RCC 7860 (cell line): ENCODE measurements at regions not wholly inside any gene's neighbourhood (a gene's known extent, or its start where the extent isn't known, plus 50 kb on each side); places are given as distances from the start of the nearest gene placed in this dataset.
"Not testable (repeated sequence)": the region's sequence is repeated elsewhere in the genome, so short reads cannot be mapped to it uniquely, and the experiment has no call there.

ENCODE experiments used
- DNase-seq: peaks from one replicate; pipeline ENCODE4 v3.0.0-alpha.2; 2015; ENCODE audit warnings: low spot score
- FAIRE-seq: peaks from 2 replicates; lab custom pipeline; 2012; peaks lifted over from hg19 to GRCh38; lab: Jason Lieb, UNC

GRCh38 chr21:5217933-5218332 is 5303.4 kb upstream of the TPTE start:
- DNase-seq, FAIRE-seq: not testable (repeated sequence)

- not testable (repeated sequence) for DNase-seq, FAIRE-seq
These were observed 5301.4 kb upstream of the TPTE start for GRCh38 chr21:5219988-5220387.

GRCh38 chr21:5220468-5220867 is 5300.9 kb upstream of the TPTE start:
- not testable (repeated sequence) for DNase-seq, FAIRE-seq

- not testable (repeated sequence) for DNase-seq, FAIRE-seq
These were observed 5299.8 kb upstream of the TPTE start for GRCh38 chr21:5221458-5222050.

- not testable (repeated sequence) for FAIRE-seq, DNase-seq
These were observed 5298.2 kb upstream of the TPTE start for GRCh38 chr21:5222996-5223782.

- not testable (repeated sequence) for DNase-seq, FAIRE-seq
These were observed 5297.2 kb upstream of the TPTE start for GRCh38 chr21:5224156-5224555.

- FAIRE-seq, DNase-seq: not testable (repeated sequence)
These were observed 5294.1 kb upstream of the TPTE start for GRCh38 chr21:5227252-5227651.

GRCh38 chr21:5230561-5230960 is 5290.8 kb upstream of the TPTE start:
- DNase-seq, FAIRE-seq: not testable (repeated sequence)

- FAIRE-seq = not testable (repeated sequence)
These were observed 5290.1 kb upstream of the TPTE start for GRCh38 chr21:5231261-5231660.

GRCh38 chr21:5232176-5232958 is 5289.0 kb upstream of the TPTE start:
- not testable (repeated sequence) for DNase-seq, FAIRE-seq

More at GRCh38 chr21:5231261-5231660, 5290.1 kb upstream of the TPTE start:
- not testable (repeated sequence) for DNase-seq

- DNase-seq, FAIRE-seq: not testable (repeated sequence)
These were observed 5285.6 kb upstream of the TPTE start for GRCh38 chr21:5235761-5236160.

GRCh38 chr21:5236846-5237675 is 5284.3 kb upstream of the TPTE start:
- FAIRE-seq = not testable (repeated sequence)

GRCh38 chr21:5240521-5240920 is 5280.9 kb upstream of the TPTE start:
- DNase-seq, FAIRE-seq: not testable (repeated sequence)

More at GRCh38 chr21:5236846-5237675, 5284.3 kb upstream of the TPTE start:
- DNase-seq = not testable (repeated sequence)

GRCh38 chr21:5242732-5243131 is 5278.7 kb upstream of the TPTE start:
- DNase-seq, FAIRE-seq: not testable (repeated sequence)

- DNase-seq, FAIRE-seq: not testable (repeated sequence)
These were observed 5278.1 kb upstream of the TPTE start for GRCh38 chr21:5243257-5243656.

GRCh38 chr21:5243715-5244375 is 5277.5 kb upstream of the TPTE start:
- DNase-seq, FAIRE-seq: not testable (repeated sequence)

GRCh38 chr21:5244376-5244718 is 5277.0 kb upstream of the TPTE start:
- FAIRE-seq = not testable (repeated sequence)
- DNase-seq = peak; percentile 2

- FAIRE-seq, DNase-seq: not testable (repeated sequence)
These were observed 5276.4 kb upstream of the TPTE start for GRCh38 chr21:5244954-5245353.

GRCh38 chr21:5246416-5246815 is 5275.0 kb upstream of the TPTE start:
- DNase-seq = peak; percentile 0
- FAIRE-seq = not testable (repeated sequence)
